A549 (cell line): ENCODE measurements at regions not wholly inside any gene's neighbourhood (a gene's known extent, or its start where the extent isn't known, plus 50 kb on each side); places are given as distances from the start of the nearest gene placed in this dataset.
"Not testable (repeated sequence)": the region's sequence is repeated elsewhere in the genome, so short reads cannot be mapped to it uniquely, and the experiment has no call there.

ENCODE experiments used
- CEBPB ChIP-seq, 2 experiments: fragments of >200 bp in 1 of 2; sonication (Bioruptor Twin) in 1 of 2; formaldehyde crosslinking in 1 of 2; IDR thresholded peaks; 2 replicates each; pipeline ENCODE4 v1.6.1; 2012 to 2016
- EP300 ChIP-seq, 2 experiments: fragments of >200 bp; sonication (Bioruptor Twin); formaldehyde crosslinking; IDR thresholded peaks; 2 replicates in 1 of 2; 3 replicates in 1 of 2; pipeline ENCODE4 v1.6.1; 2016 to 2017
- GATA3 ChIP-seq: IDR thresholded peaks from 2 replicates; pipeline ENCODE4 v1.6.1; 2012; ENCODE audit warnings: borderline replicate concordance
- PHF8 ChIP-seq: fragments of 200-600 bp; sonication (generic); IDR thresholded peaks from 2 replicates; pipeline ENCODE4 v1.6.1; 2016; ENCODE audit warnings: low read depth, mild to moderate bottlenecking, antibody characterized with exemption, moderate library complexity, borderline replicate concordance
- TP53 ChIP-seq: fragments of 250-450 bp; sonication (Bioruptor Pico); IDR thresholded peaks from 2 replicates; pipeline ENCODE4 v1.5.0; 2021; ENCODE audit warnings: mild to moderate bottlenecking, moderate library complexity
- TF ChIP-seq, protein P1 (sequence below): fragments of >200 bp; sonication (Bioruptor Twin); formaldehyde crosslinking; IDR thresholded peaks from 3 replicates; pipeline ENCODE4 v1.5.1; 2016
- TF ChIP-seq, protein P2 (sequence below): fragments of 200-600 bp; sonication (generic); IDR thresholded peaks from 2 replicates; pipeline ENCODE4 v1.6.1; 2016; ENCODE audit warnings: antibody characterized with exemption, mild to moderate bottlenecking, moderate library complexity
- TF ChIP-seq, protein P3 (sequence below): fragments of 450-650 bp; IDR thresholded peaks from 2 replicates; pipeline ENCODE4 v1.6.1; 2014; ENCODE audit warnings: antibody characterized with exemption

DNA sequence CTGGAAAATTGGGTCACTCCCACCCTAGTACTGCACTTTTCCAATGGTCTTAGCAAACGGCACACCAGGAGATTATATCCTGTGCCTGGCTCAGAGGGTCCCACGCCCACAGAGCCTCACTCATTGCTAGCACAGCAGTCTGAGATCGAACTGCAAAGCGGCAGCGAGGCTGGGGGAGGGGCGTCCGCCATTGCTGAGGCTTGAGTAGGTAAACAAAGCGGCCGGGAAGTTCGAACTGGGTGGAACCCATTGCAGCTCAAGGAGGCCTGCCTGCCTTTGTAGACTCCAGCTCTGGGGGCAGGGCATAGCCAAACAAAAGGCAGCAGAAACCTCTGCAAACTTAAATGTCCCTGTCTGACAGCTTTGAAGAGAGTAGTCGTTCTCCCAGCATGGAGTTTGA lies 164.6 kb downstream of the FOXD2 start:
- TF ChIP-seq, protein P1, sequence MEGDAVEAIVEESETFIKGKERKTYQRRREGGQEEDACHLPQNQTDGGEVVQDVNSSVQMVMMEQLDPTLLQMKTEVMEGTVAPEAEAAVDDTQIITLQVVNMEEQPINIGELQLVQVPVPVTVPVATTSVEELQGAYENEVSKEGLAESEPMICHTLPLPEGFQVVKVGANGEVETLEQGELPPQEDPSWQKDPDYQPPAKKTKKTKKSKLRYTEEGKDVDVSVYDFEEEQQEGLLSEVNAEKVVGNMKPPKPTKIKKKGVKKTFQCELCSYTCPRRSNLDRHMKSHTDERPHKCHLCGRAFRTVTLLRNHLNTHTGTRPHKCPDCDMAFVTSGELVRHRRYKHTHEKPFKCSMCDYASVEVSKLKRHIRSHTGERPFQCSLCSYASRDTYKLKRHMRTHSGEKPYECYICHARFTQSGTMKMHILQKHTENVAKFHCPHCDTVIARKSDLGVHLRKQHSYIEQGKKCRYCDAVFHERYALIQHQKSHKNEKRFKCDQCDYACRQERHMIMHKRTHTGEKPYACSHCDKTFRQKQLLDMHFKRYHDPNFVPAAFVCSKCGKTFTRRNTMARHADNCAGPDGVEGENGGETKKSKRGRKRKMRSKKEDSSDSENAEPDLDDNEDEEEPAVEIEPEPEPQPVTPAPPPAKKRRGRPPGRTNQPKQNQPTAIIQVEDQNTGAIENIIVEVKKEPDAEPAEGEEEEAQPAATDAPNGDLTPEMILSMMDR = not testable (repeated sequence)
- not testable (repeated sequence) for TF ChIP-seq TP53; PHF8; CEBPB (IDR thresholded peaks at IDR 0.05); GATA3; EP300 (IDR thresholded peaks at IDR 0.05)
- TF ChIP-seq, protein P2, sequence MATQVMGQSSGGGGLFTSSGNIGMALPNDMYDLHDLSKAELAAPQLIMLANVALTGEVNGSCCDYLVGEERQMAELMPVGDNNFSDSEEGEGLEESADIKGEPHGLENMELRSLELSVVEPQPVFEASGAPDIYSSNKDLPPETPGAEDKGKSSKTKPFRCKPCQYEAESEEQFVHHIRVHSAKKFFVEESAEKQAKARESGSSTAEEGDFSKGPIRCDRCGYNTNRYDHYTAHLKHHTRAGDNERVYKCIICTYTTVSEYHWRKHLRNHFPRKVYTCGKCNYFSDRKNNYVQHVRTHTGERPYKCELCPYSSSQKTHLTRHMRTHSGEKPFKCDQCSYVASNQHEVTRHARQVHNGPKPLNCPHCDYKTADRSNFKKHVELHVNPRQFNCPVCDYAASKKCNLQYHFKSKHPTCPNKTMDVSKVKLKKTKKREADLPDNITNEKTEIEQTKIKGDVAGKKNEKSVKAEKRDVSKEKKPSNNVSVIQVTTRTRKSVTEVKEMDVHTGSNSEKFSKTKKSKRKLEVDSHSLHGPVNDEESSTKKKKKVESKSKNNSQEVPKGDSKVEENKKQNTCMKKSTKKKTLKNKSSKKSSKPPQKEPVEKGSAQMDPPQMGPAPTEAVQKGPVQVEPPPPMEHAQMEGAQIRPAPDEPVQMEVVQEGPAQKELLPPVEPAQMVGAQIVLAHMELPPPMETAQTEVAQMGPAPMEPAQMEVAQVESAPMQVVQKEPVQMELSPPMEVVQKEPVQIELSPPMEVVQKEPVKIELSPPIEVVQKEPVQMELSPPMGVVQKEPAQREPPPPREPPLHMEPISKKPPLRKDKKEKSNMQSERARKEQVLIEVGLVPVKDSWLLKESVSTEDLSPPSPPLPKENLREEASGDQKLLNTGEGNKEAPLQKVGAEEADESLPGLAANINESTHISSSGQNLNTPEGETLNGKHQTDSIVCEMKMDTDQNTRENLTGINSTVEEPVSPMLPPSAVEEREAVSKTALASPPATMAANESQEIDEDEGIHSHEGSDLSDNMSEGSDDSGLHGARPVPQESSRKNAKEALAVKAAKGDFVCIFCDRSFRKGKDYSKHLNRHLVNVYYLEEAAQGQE = not testable (repeated sequence)
- TF ChIP-seq, protein P3, sequence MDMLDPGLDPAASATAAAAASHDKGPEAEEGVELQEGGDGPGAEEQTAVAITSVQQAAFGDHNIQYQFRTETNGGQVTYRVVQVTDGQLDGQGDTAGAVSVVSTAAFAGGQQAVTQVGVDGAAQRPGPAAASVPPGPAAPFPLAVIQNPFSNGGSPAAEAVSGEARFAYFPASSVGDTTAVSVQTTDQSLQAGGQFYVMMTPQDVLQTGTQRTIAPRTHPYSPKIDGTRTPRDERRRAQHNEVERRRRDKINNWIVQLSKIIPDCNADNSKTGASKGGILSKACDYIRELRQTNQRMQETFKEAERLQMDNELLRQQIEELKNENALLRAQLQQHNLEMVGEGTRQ = not testable (repeated sequence)
